Ovary (tissue), 3 donors: ENCODE measurements at regions not wholly inside any gene's neighbourhood (a gene's known extent, or its start where the extent isn't known, plus 50 kb on each side); places are given as distances from the start of the nearest gene placed in this dataset.

Experiments
- EP300 ChIP-seq: sonication (generic); formaldehyde crosslinking; IDR thresholded peaks from one replicate; pipeline ENCODE4 v1.6.1; 2017; ENCODE audit warnings: antibody characterized with exemption
- POLR2A ChIP-seq: fragments of 450-650 bp; IDR thresholded peaks from one replicate; pipeline ENCODE4 v1.6.1; 2017; ENCODE audit warnings: antibody characterized with exemption, mild to moderate bottlenecking, moderate library complexity
- TF ChIP-seq, protein P1 (sequence below), 3 donors: fragments of 450-650 bp in 2 of 3; fragments of 200-600 bp in 1 of 3; IDR thresholded peaks; one replicate each; pipeline versions ENCODE4 v1.5.1 to v1.8.0; 2016 to 2022; ENCODE audit warnings: antibody characterized with exemption in 3 of 3, mild to moderate bottlenecking in 1 of 3
- donor health status: DM: no; HTN: no; CAD: no.

DNA sequence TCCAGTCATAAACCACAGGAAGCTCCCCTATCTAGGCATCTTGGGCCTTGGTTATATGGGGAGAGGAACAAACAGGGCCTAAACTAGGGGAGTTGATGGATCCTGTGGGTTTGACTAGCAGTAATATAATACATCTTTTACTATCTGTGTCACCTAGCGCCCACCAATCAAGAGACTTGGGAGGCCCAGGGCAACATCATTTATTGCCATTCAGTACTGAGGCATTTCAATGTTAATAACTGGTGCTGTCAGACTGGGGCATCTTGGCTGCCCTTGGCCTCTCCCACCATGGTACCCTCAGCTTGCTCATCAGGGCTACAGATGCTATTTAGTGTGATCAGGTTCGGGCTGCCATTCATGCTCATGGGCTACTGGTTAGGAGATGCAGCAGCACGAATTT is 320.7 kb downstream of the MYCN start:
- TF ChIP-seq EP300: no peak
- TF ChIP-seq, protein P1, sequence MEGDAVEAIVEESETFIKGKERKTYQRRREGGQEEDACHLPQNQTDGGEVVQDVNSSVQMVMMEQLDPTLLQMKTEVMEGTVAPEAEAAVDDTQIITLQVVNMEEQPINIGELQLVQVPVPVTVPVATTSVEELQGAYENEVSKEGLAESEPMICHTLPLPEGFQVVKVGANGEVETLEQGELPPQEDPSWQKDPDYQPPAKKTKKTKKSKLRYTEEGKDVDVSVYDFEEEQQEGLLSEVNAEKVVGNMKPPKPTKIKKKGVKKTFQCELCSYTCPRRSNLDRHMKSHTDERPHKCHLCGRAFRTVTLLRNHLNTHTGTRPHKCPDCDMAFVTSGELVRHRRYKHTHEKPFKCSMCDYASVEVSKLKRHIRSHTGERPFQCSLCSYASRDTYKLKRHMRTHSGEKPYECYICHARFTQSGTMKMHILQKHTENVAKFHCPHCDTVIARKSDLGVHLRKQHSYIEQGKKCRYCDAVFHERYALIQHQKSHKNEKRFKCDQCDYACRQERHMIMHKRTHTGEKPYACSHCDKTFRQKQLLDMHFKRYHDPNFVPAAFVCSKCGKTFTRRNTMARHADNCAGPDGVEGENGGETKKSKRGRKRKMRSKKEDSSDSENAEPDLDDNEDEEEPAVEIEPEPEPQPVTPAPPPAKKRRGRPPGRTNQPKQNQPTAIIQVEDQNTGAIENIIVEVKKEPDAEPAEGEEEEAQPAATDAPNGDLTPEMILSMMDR (IDR thresholded peaks at IDR 0.05): no peak
- no peak for TF ChIP-seq POLR2A
